DMS 273 (cell line): ENCODE measurements at regions not wholly inside any gene's neighbourhood (a gene's known extent, or its start where the extent isn't known, plus 50 kb on each side); places are given as distances from the start of the nearest gene placed in this dataset.
"Not testable (repeated sequence)": the region's sequence is repeated elsewhere in the genome, so short reads cannot be mapped to it uniquely, and the experiment has no call there.

Source experiments
- DNase-seq: peaks from one replicate; lab custom pipeline; 2025; ENCODE audit not compliant: unreplicated experiment; lab: John Stamatoyannopoulos, UW

- DNase-seq = no peak
Measured at GRCh38 chr12:31822761-31823160, 93.9 kb upstream of the AMN1 start.

- DNase-seq = no peak
Measured at GRCh38 chr12:31821484-31821883, 92.7 kb upstream of the AMN1 start.

- DNase-seq = no peak
Measured at GRCh38 chr12:31820832-31821231, 92.0 kb upstream of the AMN1 start.

- no peak for DNase-seq
Measured at GRCh38 chr12:31819427-31819826, 90.6 kb upstream of the AMN1 start.

- no peak for DNase-seq
Measured at GRCh38 chr12:31818623-31819268, 89.9 kb upstream of the AMN1 start.

- DNase-seq = no peak
Measured at GRCh38 chr12:31817120-31817519, 88.3 kb upstream of the AMN1 start.

GRCh38 chr12:31815096-31815495 is 86.3 kb upstream of the AMN1 start:
- DNase-seq = no peak

- DNase-seq = no peak
Measured at GRCh38 chr12:31813305-31813704, 84.5 kb upstream of the AMN1 start.

GRCh38 chr12:31807773-31808097 is 78.9 kb upstream of the AMN1 start:
- DNase-seq = no peak

- not testable (repeated sequence) for DNase-seq
Measured at GRCh38 chr12:31807081-31807772, 78.4 kb upstream of the AMN1 start.

- DNase-seq = not testable (repeated sequence)
Measured at GRCh38 chr12:31805681-31806080, 76.9 kb upstream of the AMN1 start.

- DNase-seq = not testable (repeated sequence)
Measured at GRCh38 chr12:31804707-31805106, 75.9 kb upstream of the AMN1 start.

- no peak for DNase-seq
Measured at GRCh38 chr12:31804185-31804504, 75.3 kb upstream of the AMN1 start.

GRCh38 chr12:31803306-31804184 is 74.7 kb upstream of the AMN1 start:
- no peak for DNase-seq

- no peak for DNase-seq
Measured at GRCh38 chr12:31801872-31802271, 73.1 kb upstream of the AMN1 start.

- no peak for DNase-seq
Measured at GRCh38 chr12:31797230-31797872, 68.5 kb upstream of the AMN1 start.

GRCh38 chr12:31796270-31796951 is 67.6 kb upstream of the AMN1 start:
- no peak for DNase-seq

GRCh38 chr12:31794745-31795144 is 65.9 kb upstream of the AMN1 start:
- DNase-seq = no peak

GRCh38 chr12:31791265-31791664 is 62.4 kb upstream of the AMN1 start:
- not testable (repeated sequence) for DNase-seq

- no peak for DNase-seq
Measured at GRCh38 chr12:31790759-31791158, 61.9 kb upstream of the AMN1 start.

GRCh38 chr12:31785318-31785717 is 56.5 kb upstream of the AMN1 start:
- DNase-seq = no peak
